HUES6 (cell line): ENCODE measurements at regions not wholly inside any gene's neighbourhood (a gene's known extent, or its start where the extent isn't known, plus 50 kb on each side); places are given as distances from the start of the nearest gene placed in this dataset.

ENCODE experiments used
- H3K27ac ChIP-seq: 2 replicates; pipeline ENCODE4 v1.7.0; 2013; ENCODE audit warnings: low read depth, mild to moderate bottlenecking, low read length, inconsistent platforms
- H3K27me3 ChIP-seq: 2 replicates; pipeline ENCODE4 v1.6.1; 2013; ENCODE audit warnings: low read length; ENCODE audit not compliant: control insufficient read depth, insufficient read depth
- H3K36me3 ChIP-seq: 2 replicates; pipeline ENCODE4 v1.6.1; 2013; ENCODE audit warnings: low read length; ENCODE audit not compliant: control insufficient read depth, insufficient read depth
- H3K4me1 ChIP-seq: 2 replicates; pipeline ENCODE4 v1.6.1; 2013; ENCODE audit warnings: low read length; ENCODE audit not compliant: control insufficient read depth, insufficient read depth
- H3K4me3 ChIP-seq: 2 replicates; pipeline ENCODE4 v1.5.1; 2013; ENCODE audit warnings: low read depth, low read length
- H3K9ac ChIP-seq: one replicate; pipeline ENCODE4 v1.6.1; 2013; ENCODE audit warnings: mild to moderate bottlenecking, low read length
- H3K9me3 ChIP-seq: 2 replicates; pipeline ENCODE4 v1.6.1; 2013; ENCODE audit warnings: low read depth, low read length; ENCODE audit not compliant: control insufficient read depth, insufficient read depth

DNA sequence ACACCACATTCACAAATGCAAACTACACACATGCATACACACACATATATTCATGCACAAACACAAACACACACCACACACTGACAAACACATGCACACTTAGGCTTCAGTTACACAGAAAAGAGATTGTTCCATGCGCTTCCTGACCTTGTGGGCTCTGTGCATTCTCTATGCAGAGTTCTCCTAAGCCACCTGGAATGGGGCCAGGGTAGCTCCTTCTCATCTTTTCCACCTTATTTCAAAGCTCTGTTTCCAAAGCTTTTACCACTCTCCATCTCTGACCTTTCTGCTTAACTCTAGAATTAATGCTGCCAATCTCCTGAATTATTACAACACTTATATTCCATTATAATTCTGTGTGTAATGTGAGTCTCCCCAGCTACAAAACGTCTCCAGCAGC, 522.3 kb upstream of the MYT1L start:
- H3K9ac ChIP-seq, result no peak overlapping the region
- no peaks in the 10 kb centered on the region for H3K36me3 ChIP-seq
- H3K27ac ChIP-seq, result no peak overlapping the region
- H3K9me3 ChIP-seq, result no peaks in the 10 kb centered on the region
- peaks cover 26% of the 10 kb centered on the region for H3K4me1 ChIP-seq
- H3K4me3 ChIP-seq, result no peak overlapping the region
- no peaks in the 10 kb centered on the region for H3K27me3 ChIP-seq

- Histone ChIP-seq H3K36me3 (no peaks in the 10 kb centered on the region), H3K9ac (no peak overlapping the region), H3K27ac (no peak overlapping the region), H3K27me3 (no peaks in the 10 kb centered on the region), H3K4me3 (no peak overlapping the region), H3K4me1 (peaks cover 32% of the 10 kb centered on the region), H3K9me3 (no peaks in the 10 kb centered on the region)
Observed at GRCh38 chr2:2851806-2852777, 521.0 kb upstream of the MYT1L start.

- Histone ChIP-seq H3K36me3 (no peaks in the 10 kb centered on the region), H3K27me3 (no peaks in the 10 kb centered on the region), H3K4me3 (no peak overlapping the region), H3K27ac (no peak overlapping the region), H3K9ac (no peak overlapping the region), H3K9me3 (no peaks in the 10 kb centered on the region), H3K4me1 (peaks cover 35% of the 10 kb centered on the region)
Observed at GRCh38 chr2:2851316-2851715, 520.2 kb upstream of the MYT1L start.

GRCh38 chr2:2850859-2851258, 519.8 kb upstream of the MYT1L start:
- Histone ChIP-seq H3K4me3 (no peak overlapping the region), H3K9ac (no peak overlapping the region), H3K9me3 (no peaks in the 10 kb centered on the region), H3K27me3 (no peaks in the 10 kb centered on the region), H3K4me1 (peaks cover 35% of the 10 kb centered on the region), H3K27ac (no peak overlapping the region), H3K36me3 (no peaks in the 10 kb centered on the region)

DNA sequence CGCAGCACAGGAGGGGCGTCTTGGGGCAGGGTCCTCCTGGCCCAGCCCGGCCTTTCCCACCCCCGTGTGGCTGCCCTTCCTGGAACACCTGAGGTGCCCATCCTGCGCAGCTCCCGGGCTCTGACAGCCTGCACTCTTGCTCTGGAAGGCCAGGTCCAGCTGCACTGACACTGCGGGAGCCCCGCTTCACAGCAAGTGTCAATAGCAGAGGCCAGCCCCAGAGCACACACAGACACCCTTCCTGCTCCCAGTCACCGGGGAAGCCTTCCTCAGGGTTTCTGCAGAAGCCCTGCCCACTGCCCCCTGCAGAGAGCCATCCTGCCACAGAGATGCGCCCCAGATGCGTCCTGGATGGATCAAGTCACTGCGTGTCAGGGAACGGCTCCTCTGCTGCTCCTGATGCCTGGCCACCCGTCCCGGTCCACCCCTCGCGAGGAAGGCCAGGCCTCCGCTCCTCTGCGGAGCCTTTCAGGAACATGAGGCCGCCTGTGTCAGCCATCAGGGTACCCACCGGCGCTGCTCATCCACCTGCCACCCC, 519.2 kb upstream of the MYT1L start:
- Histone ChIP-seq H3K9ac (no peak overlapping the region), H3K27me3 (no peaks in the 10 kb centered on the region), H3K36me3 (no peaks in the 10 kb centered on the region), H3K9me3 (peaks cover 1% of the 10 kb centered on the region; the same call in 1 of the 2 replicates), H3K27ac (no peak overlapping the region), H3K4me1 (peaks cover 35% of the 10 kb centered on the region), H3K4me3 (no peak overlapping the region)

- no peaks in the 10 kb centered on the region for H3K27me3 ChIP-seq
- H3K9me3 ChIP-seq, result peaks cover 5% of the 10 kb centered on the region; the same call in 1 of the 2 replicates
- peaks cover 35% of the 10 kb centered on the region for H3K4me1 ChIP-seq
- H3K36me3 ChIP-seq, result no peaks in the 10 kb centered on the region
- no peak overlapping the region for H3K9ac ChIP-seq
- no peak overlapping the region for H3K4me3 ChIP-seq
- H3K27ac ChIP-seq, result no peak overlapping the region
Observed at GRCh38 chr2:2849464-2850217, 518.6 kb upstream of the MYT1L start.

DNA sequence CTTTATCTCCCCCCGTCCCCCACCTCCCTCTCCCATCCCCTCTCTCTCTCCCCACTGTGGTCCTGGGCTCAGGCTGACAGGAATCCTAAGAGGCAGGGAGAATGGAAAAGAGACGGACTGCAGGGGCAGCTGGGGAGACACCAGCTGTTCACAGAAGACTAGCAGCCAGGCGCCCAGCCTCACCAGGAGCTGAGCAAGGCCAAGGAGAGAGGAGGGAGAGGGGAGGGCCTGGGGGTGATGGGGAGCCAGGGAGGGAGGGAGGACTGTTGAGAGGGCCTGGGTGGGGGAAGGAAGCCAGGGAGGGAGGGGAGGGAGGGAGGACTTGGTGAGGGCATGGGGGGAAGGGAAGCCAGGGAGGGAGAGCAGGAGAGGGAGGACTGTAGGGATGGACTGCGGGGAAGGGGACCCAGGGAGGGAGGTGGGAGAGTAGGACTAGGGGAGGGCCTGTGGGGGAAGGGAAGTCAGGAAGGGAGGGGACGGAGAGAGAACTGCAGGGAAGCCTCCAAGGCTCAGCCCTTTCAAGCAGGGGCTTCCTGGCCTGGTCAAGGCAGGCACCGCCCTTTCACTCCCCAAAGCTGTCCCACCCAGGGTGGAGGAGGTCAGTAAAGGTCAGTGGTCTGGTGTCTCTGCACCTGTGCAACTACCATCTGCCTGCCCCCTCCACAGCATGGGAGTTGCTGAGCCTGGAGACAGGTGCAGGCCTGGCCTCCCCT, 517.7 kb upstream of the MYT1L start:
- Histone ChIP-seq H3K4me1 (peaks cover 35% of the 10 kb centered on the region), H3K9ac (no peak overlapping the region), H3K9me3 (peaks cover 5% of the 10 kb centered on the region; the same call in 1 of the 2 replicates), H3K4me3 (no peak overlapping the region), H3K27ac (no peak overlapping the region), H3K27me3 (no peaks in the 10 kb centered on the region), H3K36me3 (no peaks in the 10 kb centered on the region)

DNA sequence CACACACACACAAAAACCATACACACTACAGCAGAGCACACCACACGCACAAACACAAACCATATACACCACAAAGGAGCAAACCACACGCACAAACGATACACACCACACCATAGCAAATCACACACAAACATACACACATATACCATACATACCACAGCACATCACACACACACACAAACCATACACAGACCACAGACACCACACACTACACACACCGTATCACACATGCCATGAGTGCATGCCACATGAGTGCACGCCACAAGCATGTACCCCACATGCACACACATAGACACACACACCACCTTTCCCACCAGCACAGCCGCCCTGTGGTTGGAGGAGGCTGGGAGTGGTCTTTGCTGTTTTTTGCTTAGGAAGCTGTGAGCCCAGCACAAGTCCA, 517.1 kb upstream of the MYT1L start:
- Histone ChIP-seq H3K4me1 (peaks cover 35% of the 10 kb centered on the region), H3K27ac (no peak overlapping the region), H3K4me3 (no peak overlapping the region), H3K9ac (no peak overlapping the region), H3K9me3 (peaks cover 5% of the 10 kb centered on the region; the same call in 1 of the 2 replicates), H3K27me3 (no peaks in the 10 kb centered on the region), H3K36me3 (no peaks in the 10 kb centered on the region)

- Histone ChIP-seq H3K27ac (no peak overlapping the region), H3K4me3 (no peak overlapping the region), H3K4me1 (peaks cover 35% of the 10 kb centered on the region), H3K36me3 (no peaks in the 10 kb centered on the region), H3K27me3 (no peaks in the 10 kb centered on the region), H3K9me3 (peaks cover 5% of the 10 kb centered on the region; the same call in 1 of the 2 replicates), H3K9ac (no peak overlapping the region)
Observed at GRCh38 chr2:2847209-2847676, 516.2 kb upstream of the MYT1L start.

DNA sequence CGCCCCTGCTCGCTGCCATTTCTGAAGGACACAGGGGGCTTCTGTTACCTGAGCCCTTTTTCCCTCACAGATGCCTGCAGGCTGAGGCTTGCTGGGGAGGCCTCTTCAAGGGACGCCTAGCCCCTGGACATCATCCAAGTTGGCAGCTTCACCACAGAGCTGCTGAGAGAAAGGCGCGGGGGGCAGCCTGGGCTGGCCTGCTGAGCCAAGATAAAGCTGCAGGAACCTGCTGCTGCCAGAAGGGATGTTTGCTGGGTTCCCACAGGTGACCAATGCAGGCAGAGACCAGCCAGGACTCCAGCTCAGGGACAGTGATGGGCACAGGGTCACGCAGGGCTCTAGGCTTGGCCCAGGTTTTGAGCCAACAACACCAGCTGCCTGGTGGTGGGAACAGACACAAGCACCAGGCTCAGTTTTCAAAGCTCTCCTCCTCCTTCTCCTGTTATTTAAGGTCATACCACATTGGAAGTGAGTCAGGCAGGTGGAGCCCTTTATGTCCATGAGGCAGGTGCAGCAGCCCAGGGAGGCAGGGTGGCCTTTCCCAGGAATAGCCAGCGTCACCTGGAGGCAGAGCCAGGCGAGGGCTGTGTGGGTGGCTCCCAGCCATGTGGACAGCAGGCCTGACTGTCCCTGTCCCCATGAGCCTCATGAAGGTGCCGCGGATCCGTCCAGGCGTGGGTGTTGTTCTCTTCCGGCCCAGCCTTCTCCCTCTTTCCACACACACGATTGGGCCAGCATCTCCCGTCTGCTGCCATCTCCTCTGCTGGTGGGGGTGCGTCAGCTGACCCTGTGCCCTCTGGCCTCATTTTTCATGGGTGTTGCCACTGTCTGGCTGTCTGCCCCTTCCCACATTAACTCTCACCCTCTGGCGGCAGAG, 515.5 kb upstream of the MYT1L start:
- H3K4me3 ChIP-seq, result no peak overlapping the region
- H3K27me3 ChIP-seq, result no peaks in the 10 kb centered on the region
- H3K36me3 ChIP-seq, result no peaks in the 10 kb centered on the region
- H3K9me3 ChIP-seq, result peaks cover 5% of the 10 kb centered on the region; the same call in 1 of the 2 replicates
- peaks cover 35% of the 10 kb centered on the region for H3K4me1 ChIP-seq
- no peak overlapping the region for H3K9ac ChIP-seq
- H3K27ac ChIP-seq, result no peak overlapping the region
